HEK293T (cell line): ENCODE measurements at regions not wholly inside any gene's neighbourhood (a gene's known extent, or its start where the extent isn't known, plus 50 kb on each side); places are given as distances from the start of the nearest gene placed in this dataset.

ENCODE experiments used
- CTCF ChIA-PET: fragments of 350-600 bp; formaldehyde crosslinking; extraction: SDS; loops from one replicate; lab custom pipeline; 2021; ENCODE audit warnings: antibody characterized with exemption, inconsistent platforms; lab: Yijun Ruan, JAX
- POLR2A ChIA-PET: fragments of 350-600 bp; formaldehyde crosslinking; extraction: SDS; loops from one replicate; lab custom pipeline; 2020; ENCODE audit warnings: antibody characterized with exemption, inconsistent platforms; lab: Yijun Ruan, JAX
- DNase-seq: peaks from one replicate; pipeline ENCODE4 v3.0.0; 2012; ENCODE audit warnings: mixed read lengths; ENCODE audit errors: extremely low spot score
- ARNT ChIP-seq: fragments of 450-650 bp; IDR thresholded peaks from 2 replicates; pipeline ENCODE4 v1.6.1; 2017; ENCODE audit warnings: mild to moderate bottlenecking
- BHLHE40 ChIP-seq: fragments of 450-650 bp; IDR thresholded peaks from 2 replicates; pipeline ENCODE4 v1.6.1; 2016; ENCODE audit warnings: mild to moderate bottlenecking, moderate library complexity, borderline replicate concordance
- CTBP1 ChIP-seq: fragments of 450-650 bp; IDR thresholded peaks from 2 replicates; pipeline ENCODE4 v1.6.1; 2016; ENCODE audit warnings: borderline replicate concordance
- ELF4 ChIP-seq: fragments of 450-650 bp; IDR thresholded peaks from 2 replicates; pipeline ENCODE4 v1.6.1; 2017; ENCODE audit warnings: antibody characterized with exemption
- FOXA1 ChIP-seq: fragments of 450-650 bp; IDR thresholded peaks from 2 replicates; pipeline ENCODE4 v1.6.1; 2016; ENCODE audit warnings: mild to moderate bottlenecking
- FOXK2 ChIP-seq: fragments of 450-650 bp; IDR thresholded peaks from 2 replicates; pipeline ENCODE4 v1.6.1; 2016; ENCODE audit warnings: mild to moderate bottlenecking
- FOXM1 ChIP-seq: fragments of 450-650 bp; IDR thresholded peaks from 2 replicates; pipeline ENCODE4 v1.6.1; 2017; ENCODE audit warnings: mild to moderate bottlenecking, borderline replicate concordance
- HDGF ChIP-seq: fragments of 450-650 bp; IDR thresholded peaks from 2 replicates; pipeline ENCODE4 v1.6.1; 2017; ENCODE audit warnings: antibody characterized with exemption, borderline replicate concordance
- L3MBTL2 ChIP-seq: fragments of 450-650 bp; conservative IDR thresholded peaks from 2 replicates; pipeline ENCODE4 v1.6.1; 2016; ENCODE audit warnings: mild to moderate bottlenecking
- LEF1 ChIP-seq: fragments of 450-650 bp; IDR thresholded peaks from 2 replicates; pipeline ENCODE4 v1.6.1; 2017; ENCODE audit warnings: mild to moderate bottlenecking, borderline replicate concordance
- NFRKB ChIP-seq: fragments of 450-650 bp; IDR thresholded peaks from 2 replicates; pipeline ENCODE4 v1.6.1; 2016; ENCODE audit warnings: mild to moderate bottlenecking, moderate library complexity
- PKNOX1 ChIP-seq: fragments of 450-650 bp; IDR thresholded peaks from 2 replicates; pipeline ENCODE4 v1.6.1; 2016
- SP1 ChIP-seq: fragments of 450-650 bp; IDR thresholded peaks from 2 replicates; pipeline ENCODE4 v1.6.1; 2017
- SUZ12 ChIP-seq: fragments of 450-650 bp; IDR thresholded peaks from 2 replicates; pipeline ENCODE4 v1.6.1; 2016; ENCODE audit warnings: mild to moderate bottlenecking
- TARDBP ChIP-seq: fragments of 450-650 bp; IDR thresholded peaks from 2 replicates; pipeline ENCODE4 v1.6.1; 2016
- ZNF384 ChIP-seq: fragments of 450-650 bp; IDR thresholded peaks from 2 replicates; pipeline ENCODE4 v1.6.1; 2016

- no peak for TF ChIP-seq BHLHE40
- CTCF ChIA-PET: no interaction called here
- POLR2A ChIA-PET: no interaction called here
- DNase-seq: peak; percentile 10
These were observed 426.2 kb downstream of the ANXA1 start for GRCh38 chr9:73577848-73578247.

- ChIA-PET POLR2A (no interaction called here), CTCF (no interaction called here)
- no peak for DNase-seq
- TF ChIP-seq CTBP1: no peak
- TF ChIP-seq ARNT: no peak
- no peak for TF ChIP-seq ZNF384
- TF ChIP-seq HDGF: no peak
- TF ChIP-seq TARDBP: no peak
- no peak for TF ChIP-seq NFRKB
- no peak for TF ChIP-seq FOXM1
These were observed 428.2 kb downstream of the ANXA1 start for GRCh38 chr9:73579823-73580222.

- TF ChIP-seq FOXK2 (no peak), ARNT (no peak), LEF1 (no peak), ELF4 (no peak), PKNOX1 (no peak), BHLHE40 (no peak), NFRKB (no peak), FOXA1 (no peak), CTBP1 (no peak), ZNF384 (no peak), SUZ12 (no peak)
- POLR2A ChIA-PET: no interaction called here
- CTCF ChIA-PET: no interaction called here
- no peak for DNase-seq
These were observed 431.9 kb downstream of the ANXA1 start for GRCh38 chr9:73583576-73583975.

GRCh38 chr9:73595036-73595545, 443.4 kb downstream of the ANXA1 start:
- CTCF ChIA-PET: no interaction called here
- DNase-seq: no peak
- no peak for TF ChIP-seq ZNF384
- POLR2A ChIA-PET: no interaction called here

- TF ChIP-seq CTBP1 (no peak), ARNT (no peak), SP1 (no peak), LEF1 (no peak), ZNF384 (no peak), L3MBTL2 (no peak), PKNOX1 (no peak), HDGF (no peak), ELF4 (no peak), TARDBP (no peak), FOXM1 (no peak), NFRKB (no peak), BHLHE40 (no peak), FOXK2 (no peak), SUZ12 (no peak), FOXA1 (no peak)
- POLR2A ChIA-PET: no interaction called here
- CTCF ChIA-PET: no interaction called here
- DNase-seq: no peak
These were observed 444.7 kb downstream of the ANXA1 start for GRCh38 chr9:73596321-73596720.

GRCh38 chr9:73597039-73597438, 445.4 kb downstream of the ANXA1 start:
- DNase-seq: no peak
- CTCF ChIA-PET: no interaction called here
- POLR2A ChIA-PET: no interaction called here
- TF ChIP-seq ZNF384 (no peak), NFRKB (no peak), SP1 (no peak), FOXA1 (no peak)

- ChIA-PET CTCF (no interaction called here), POLR2A (no interaction called here)
- TF ChIP-seq ARNT (no peak), SUZ12 (no peak), NFRKB (no peak), FOXK2 (no peak), L3MBTL2 (no peak), LEF1 (no peak), FOXM1 (no peak), ZNF384 (no peak), SP1 (no peak), HDGF (no peak), TARDBP (no peak), BHLHE40 (no peak), PKNOX1 (no peak), FOXA1 (no peak), CTBP1 (no peak), ELF4 (no peak)
- DNase-seq: no peak
These were observed 446.1 kb downstream of the ANXA1 start for GRCh38 chr9:73597771-73598170.
